ENCODE measurements at regions not wholly inside any gene's neighbourhood (a gene's known extent, or its start where the extent isn't known, plus 50 kb on each side); places are given as distances from the start of the nearest gene placed in this dataset.
"Not testable (repeated sequence)": the region's sequence is repeated elsewhere in the genome, so short reads cannot be mapped to it uniquely, and the experiment has no call there.

DNA sequence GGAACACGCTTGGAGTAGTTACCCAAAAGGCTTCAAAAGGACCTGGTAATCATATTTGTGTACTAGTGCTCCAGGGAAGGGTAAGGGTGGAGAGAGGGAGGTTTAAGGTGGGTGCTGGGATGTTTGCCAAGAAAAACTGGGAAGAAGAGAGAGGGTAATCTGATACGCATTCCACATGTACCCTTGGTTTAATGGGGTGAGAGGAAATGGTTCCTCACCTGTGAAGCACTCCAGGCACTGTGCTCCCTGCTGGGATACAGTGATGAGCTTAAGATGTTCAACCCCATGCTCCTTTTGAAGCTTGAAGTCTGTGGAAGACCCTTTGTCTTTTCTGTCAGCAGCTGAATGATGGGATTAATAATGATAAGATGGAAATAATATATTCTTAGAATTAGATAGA is 98.4 kb downstream of the COX7C start:
- WGBS, 2 donors (ENCODE audit: low coverage in 1 of 2), result 57 to 69% methylated on average over 2 of the region's 2 CpGs

DNA sequence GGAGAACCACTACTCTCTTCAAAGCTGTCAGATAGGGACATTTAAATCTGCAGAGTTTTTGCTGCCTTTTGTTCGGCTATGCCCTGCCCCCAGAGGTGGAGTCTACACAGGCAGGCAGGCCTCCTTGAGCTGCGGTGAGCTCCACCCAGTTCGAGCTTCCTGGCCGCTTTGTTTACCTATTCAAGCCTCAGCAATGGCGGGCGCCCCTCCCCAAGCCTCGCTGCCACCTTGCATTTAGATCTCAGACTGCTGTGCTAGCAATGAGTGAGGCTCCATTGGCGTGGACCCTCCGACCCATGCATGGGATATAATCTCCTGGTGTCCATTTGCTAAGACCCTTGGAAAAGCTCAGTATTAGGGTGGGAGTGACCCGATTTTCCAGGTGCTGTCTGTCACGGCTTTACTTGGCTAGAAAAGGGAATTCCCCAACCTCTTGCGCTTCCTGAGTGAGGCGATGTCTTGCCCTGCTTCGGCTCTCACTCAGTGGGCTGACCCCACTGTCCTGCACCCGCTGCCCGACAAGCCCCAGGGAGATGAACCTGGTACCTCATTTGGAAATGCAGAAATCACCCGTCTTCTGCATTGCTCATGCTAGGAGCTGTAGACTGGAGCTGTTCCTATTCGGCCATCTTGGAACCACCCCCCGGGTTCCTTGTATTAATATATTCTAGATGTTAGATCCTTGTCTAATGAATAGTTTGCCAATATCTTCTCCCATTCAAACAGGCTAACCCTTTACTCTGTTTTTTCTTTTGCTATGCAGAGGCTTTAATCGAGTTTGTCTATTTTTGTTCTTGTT is 113.8 kb downstream of the COX7C start:
- whole genome bisulfite sequencing, 2 donors (ENCODE audit: low coverage in 1 of 2), result 90 to 91% methylated on average over 7 to 11 of the region's 20 CpGs
- not testable (repeated sequence) for H3K27me3 ChIP-seq, H3K4me3 ChIP-seq, H3K36me3 ChIP-seq, ATAC-seq, H3K9me3 ChIP-seq, H3K27ac ChIP-seq, H3K4me1 ChIP-seq

More for the DNA sequence above, 98.4 kb downstream of the COX7C start:
- H3K4me3 ChIP-seq, result no peak overlapping the region
- ATAC-seq, result no peak
- H3K9me3 ChIP-seq, result no peaks in the 10 kb centered on the region
- no peaks in the 10 kb centered on the region for H3K36me3 ChIP-seq
- no peaks in the 10 kb centered on the region for H3K27me3 ChIP-seq
- no peaks in the 10 kb centered on the region for H3K4me1 ChIP-seq
- H3K27ac ChIP-seq, result no peak overlapping the region
- no peak for TF ChIP-seq POLR2A (IDR thresholded peaks at IDR 0.05)
- no peak for TF ChIP-seq EP300 (IDR thresholded peaks at IDR 0.05)
- TF ChIP-seq POLR2AphosphoS5 (IDR thresholded peaks at IDR 0.05), result no peak
- no peak for TF ChIP-seq CTCF (IDR thresholded peaks at IDR 0.05)

DNA sequence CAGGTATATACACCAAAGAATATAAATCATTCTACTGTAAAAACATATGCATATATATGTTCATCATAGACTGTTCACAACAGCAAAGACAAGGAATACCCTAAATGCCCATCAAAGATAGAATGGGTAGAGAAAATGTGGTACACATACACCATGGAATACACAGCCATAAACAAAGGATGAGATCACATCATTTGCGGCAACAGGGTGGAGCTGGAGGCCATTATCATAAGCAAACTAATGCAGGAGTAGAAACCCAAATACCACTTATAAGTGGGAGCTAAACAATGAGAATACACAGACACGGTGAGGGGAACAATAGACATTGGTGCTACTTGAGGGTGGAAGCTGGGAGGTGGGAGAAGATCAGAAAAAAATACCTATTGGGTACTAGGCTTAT is 117.6 kb downstream of the COX7C start:
- no peak overlapping the region for H3K27ac ChIP-seq
- H3K9me3 ChIP-seq, result peaks cover 0 to 32% (median 0%) of the 10 kb centered on the region in 3 donors
- TF ChIP-seq CTCF (IDR thresholded peaks at IDR 0.05) (no peak), POLR2AphosphoS5 (IDR thresholded peaks at IDR 0.05) (no peak), EP300 (IDR thresholded peaks at IDR 0.05) (no peak), POLR2A (IDR thresholded peaks at IDR 0.05) (no peak)
- 71 to 93% methylated on average over 2 of the region's 2 CpGs for WGBS, 2 donors (ENCODE audit: low coverage in 1 of 2)
- H3K4me3 ChIP-seq, result no peak overlapping the region
- ATAC-seq, result no peak
- H3K36me3 ChIP-seq, result no peaks in the 10 kb centered on the region
- no peaks in the 10 kb centered on the region for H3K4me1 ChIP-seq
- no peaks in the 10 kb centered on the region for H3K27me3 ChIP-seq

- no peaks in the 10 kb centered on the region for H3K27me3 ChIP-seq
- no peak for ATAC-seq
- H3K27ac ChIP-seq, result no peak overlapping the region
- no peaks in the 10 kb centered on the region for H3K4me1 ChIP-seq
- WGBS, 2 donors (ENCODE audit: low coverage in 1 of 2), result 53 to 78% methylated on average over 1 of the region's 1 CpG
- H3K9me3 ChIP-seq, result peaks cover 0 to 22% (median 0%) of the 10 kb centered on the region in 3 donors
- H3K4me3 ChIP-seq, result no peak overlapping the region
- no peaks in the 10 kb centered on the region for H3K36me3 ChIP-seq
- TF ChIP-seq CTCF (IDR thresholded peaks at IDR 0.05) (no peak), POLR2AphosphoS5 (IDR thresholded peaks at IDR 0.05) (no peak), EP300 (IDR thresholded peaks at IDR 0.05) (no peak), POLR2A (IDR thresholded peaks at IDR 0.05) (no peak)
These were observed 119.8 kb downstream of the COX7C start for GRCh38 chr5:86737579-86737978.

GRCh38 chr5:86748538-86749105 is 130.9 kb downstream of the COX7C start:
- no peak for ATAC-seq
- WGBS, 2 donors (ENCODE audit: low coverage in 1 of 2), result 34 to 77% methylated on average over 3 of the region's 3 CpGs
- Histone ChIP-seq H3K27ac (no peak overlapping the region), H3K4me1 (no peaks in the 10 kb centered on the region), H3K4me3 (no peak overlapping the region), H3K9me3 (no peaks in the 10 kb centered on the region), H3K27me3 (no peaks in the 10 kb centered on the region), H3K36me3 (no peaks in the 10 kb centered on the region)
- no peak for TF ChIP-seq CTCF (IDR thresholded peaks at IDR 0.05)
- no peak for TF ChIP-seq POLR2A (IDR thresholded peaks at IDR 0.05)
